ENCODE measurements at regions not wholly inside any gene's neighbourhood (a gene's known extent, or its start where the extent isn't known, plus 50 kb on each side); places are given as distances from the start of the nearest gene placed in this dataset.

DNA sequence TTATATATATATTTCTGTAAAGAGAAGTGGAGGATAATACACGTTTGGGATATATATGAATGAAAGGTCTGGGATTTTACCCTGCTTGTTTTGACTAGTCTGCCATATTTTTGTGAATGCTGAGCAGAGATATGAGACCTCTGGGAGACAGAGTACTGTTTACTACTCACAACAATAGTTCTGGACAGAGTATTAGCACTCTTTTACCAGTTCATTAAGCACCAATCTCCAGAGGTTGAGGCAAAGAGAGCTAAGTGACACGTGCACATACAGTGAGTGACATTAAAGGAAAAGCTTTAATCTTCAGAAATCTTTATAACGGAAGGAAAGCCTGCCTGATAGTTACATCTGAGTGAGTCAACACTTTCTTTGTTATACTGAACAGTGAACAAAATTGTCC is 1452.7 kb upstream of the TENM3 start:
- Histone ChIP-seq H3K9me3 (ENCODE audit: control insufficient read depth in 4 of 4, insufficient read depth in 3 of 4, low read length in 3 of 4) (no peaks in the 10 kb centered on the region), H3K36me3 (ENCODE audit: control insufficient read depth in 4 of 4, insufficient read depth in 4 of 4, low read length in 4 of 4) (no peaks in the 10 kb centered on the region), H3K27ac (ENCODE audit: low read depth in 1 of 2, low read length in 1 of 2) (no peak overlapping the region), H3K27me3 (ENCODE audit: control insufficient read depth in 3 of 3, insufficient read depth in 3 of 3, low read length in 2 of 3) (no peaks in the 10 kb centered on the region), H3K4me1 (ENCODE audit: control insufficient read depth in 5 of 5, insufficient read depth in 5 of 5, low read length in 5 of 5) (peaks cover 0 to 4% (median 0%) of the 10 kb centered on the region in 5 donors), H3K9ac (ENCODE audit: insufficient read depth in 1 of 2, low read length in 2 of 2) (no peak overlapping the region), H3K4me3 (no peak overlapping the region)
- 46 to 57% methylated on average over 3 of the region's 3 CpGs for WGBS, 2 donors
- ATAC-seq (ENCODE audit: insufficient read depth, low FRiP score) = no peak
- TF ChIP-seq CTCF (IDR thresholded peaks at IDR 0.05; ENCODE audit: control extremely low read depth, extremely low read depth) = no peak
- no peak for DNase-seq

- H3K9me3 ChIP-seq (ENCODE audit: control insufficient read depth in 4 of 4, insufficient read depth in 3 of 4, low read length in 3 of 4) = no peaks in the 10 kb centered on the region
- ATAC-seq (ENCODE audit: insufficient read depth, low FRiP score) = no peak
- H3K4me3 ChIP-seq = no peak overlapping the region
- no peak overlapping the region for H3K27ac ChIP-seq (ENCODE audit: low read depth in 1 of 2, low read length in 1 of 2)
- TF ChIP-seq CTCF (IDR thresholded peaks at IDR 0.05; ENCODE audit: control extremely low read depth, extremely low read depth) = no peak
- no peak for DNase-seq
- no peaks in the 10 kb centered on the region for H3K27me3 ChIP-seq (ENCODE audit: control insufficient read depth in 3 of 3, insufficient read depth in 3 of 3, low read length in 2 of 3)
- peaks cover 0 to 4% (median 0%) of the 10 kb centered on the region in 5 donors for H3K4me1 ChIP-seq (ENCODE audit: control insufficient read depth in 5 of 5, insufficient read depth in 5 of 5, low read length in 5 of 5)
- H3K9ac ChIP-seq (ENCODE audit: insufficient read depth in 1 of 2, low read length in 2 of 2) = no peak overlapping the region
- no peaks in the 10 kb centered on the region for H3K36me3 ChIP-seq (ENCODE audit: control insufficient read depth in 4 of 4, insufficient read depth in 4 of 4, low read length in 4 of 4)
Measured at GRCh38 chr4:180792541-180792940, 1450.7 kb upstream of the TENM3 start.

GRCh38 chr4:180794333-180794732 is 1448.9 kb upstream of the TENM3 start:
- 60 to 75% methylated on average over 2 of the region's 2 CpGs for WGBS, 2 donors
- ATAC-seq (ENCODE audit: insufficient read depth, low FRiP score) (no peak), DNase-seq (peak in 1 of 3 donors; percentile 9)
- no peaks in the 10 kb centered on the region for H3K27me3 ChIP-seq (ENCODE audit: control insufficient read depth in 3 of 3, insufficient read depth in 3 of 3, low read length in 2 of 3)
- no peaks in the 10 kb centered on the region for H3K36me3 ChIP-seq (ENCODE audit: control insufficient read depth in 4 of 4, insufficient read depth in 4 of 4, low read length in 4 of 4)
- no peak for TF ChIP-seq CTCF (IDR thresholded peaks at IDR 0.05; ENCODE audit: control extremely low read depth, extremely low read depth)
- H3K9me3 ChIP-seq (ENCODE audit: control insufficient read depth in 4 of 4, insufficient read depth in 3 of 4, low read length in 3 of 4) = no peaks in the 10 kb centered on the region
- peaks cover 0 to 4% (median 0%) of the 10 kb centered on the region in 5 donors for H3K4me1 ChIP-seq (ENCODE audit: control insufficient read depth in 5 of 5, insufficient read depth in 5 of 5, low read length in 5 of 5)
- no peak overlapping the region for H3K4me3 ChIP-seq
- no peak overlapping the region for H3K9ac ChIP-seq (ENCODE audit: insufficient read depth in 1 of 2, low read length in 2 of 2)
- H3K27ac ChIP-seq (ENCODE audit: low read depth in 1 of 2, low read length in 1 of 2) = no peak overlapping the region

DNA sequence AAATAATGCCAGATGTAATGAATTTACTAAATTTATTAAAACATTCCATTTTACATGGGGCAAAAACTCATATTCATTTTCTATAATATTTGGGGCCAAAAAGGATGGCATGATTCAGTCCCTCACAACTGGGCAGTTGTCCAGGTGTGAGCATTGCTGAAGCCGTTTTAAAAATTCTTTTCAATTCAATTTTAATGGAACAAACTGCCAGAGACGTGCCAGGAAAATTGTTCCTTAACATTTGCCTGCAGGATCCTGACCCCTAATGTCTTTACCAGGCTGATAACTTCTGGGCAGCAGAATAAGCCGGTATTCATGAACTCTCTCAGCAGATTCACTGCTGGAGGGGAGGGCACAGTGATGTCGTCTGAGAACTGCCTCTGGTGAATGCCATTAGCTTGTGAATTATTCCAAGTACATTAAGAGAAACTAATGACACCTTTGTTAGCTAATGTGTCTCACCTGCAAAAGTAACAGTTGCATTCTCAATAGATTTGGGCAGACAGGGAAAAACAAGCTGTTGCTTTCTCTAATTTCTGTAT is 1445.1 kb upstream of the TENM3 start:
- ATAC-seq (ENCODE audit: insufficient read depth, low FRiP score) (no peak), DNase-seq (no peak)
- no peak overlapping the region for H3K27ac ChIP-seq (ENCODE audit: low read depth in 1 of 2, low read length in 1 of 2)
- no peak overlapping the region for H3K4me3 ChIP-seq
- 55 to 62% methylated on average over 4 of the region's 4 CpGs for WGBS, 2 donors
- H3K27me3 ChIP-seq (ENCODE audit: control insufficient read depth in 3 of 3, insufficient read depth in 3 of 3, low read length in 2 of 3) = no peaks in the 10 kb centered on the region
- no peaks in the 10 kb centered on the region for H3K36me3 ChIP-seq (ENCODE audit: control insufficient read depth in 4 of 4, insufficient read depth in 4 of 4, low read length in 4 of 4)
- H3K9ac ChIP-seq (ENCODE audit: insufficient read depth in 1 of 2, low read length in 2 of 2) = no peak overlapping the region
- peaks cover 0 to under 1% (median 0%) of the 10 kb centered on the region in 5 donors for H3K4me1 ChIP-seq (ENCODE audit: control insufficient read depth in 5 of 5, insufficient read depth in 5 of 5, low read length in 5 of 5)
- TF ChIP-seq CTCF (IDR thresholded peaks at IDR 0.05; ENCODE audit: control extremely low read depth, extremely low read depth) = no peak
- H3K9me3 ChIP-seq (ENCODE audit: control insufficient read depth in 4 of 4, insufficient read depth in 3 of 4, low read length in 3 of 4) = no peaks in the 10 kb centered on the region
